WI38 (cell line): ENCODE measurements at regions not wholly inside any gene's neighbourhood (a gene's known extent, or its start where the extent isn't known, plus 50 kb on each side); places are given as distances from the start of the nearest gene placed in this dataset.

ENCODE experiments used
- H3K4me3 ChIP-seq: 2 replicates; pipeline ENCODE4 v1.5.1; 2011; ENCODE audit warnings: low read depth, mild to moderate bottlenecking, control low read depth, low read length
- TF ChIP-seq, protein P1 (sequence below): IDR thresholded peaks from 2 replicates; pipeline ENCODE4 v1.5.1; 2012; ENCODE audit warnings: low read depth, mild to moderate bottlenecking, control low read depth, low read length

DNA sequence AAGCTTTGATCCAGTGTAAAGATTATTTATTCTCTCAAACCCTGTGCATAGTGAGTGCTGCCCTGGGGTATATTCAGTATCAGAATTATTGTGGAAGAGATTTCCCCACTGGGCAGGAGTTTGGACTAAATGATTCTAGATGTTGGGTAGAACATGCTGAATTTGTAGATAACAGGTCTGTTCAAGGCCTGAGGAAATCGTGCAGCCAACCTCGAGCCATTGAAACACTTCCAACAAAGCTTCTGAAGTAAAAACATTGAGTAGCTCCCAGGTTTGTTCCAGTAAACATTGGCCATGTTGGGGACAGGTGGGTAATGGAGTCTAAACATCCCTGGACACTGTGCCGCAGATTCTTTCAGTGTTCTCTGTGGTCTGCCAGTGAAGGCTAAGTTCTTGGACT lies 87.5 kb downstream of the LLPH start:
- TF ChIP-seq, protein P1, sequence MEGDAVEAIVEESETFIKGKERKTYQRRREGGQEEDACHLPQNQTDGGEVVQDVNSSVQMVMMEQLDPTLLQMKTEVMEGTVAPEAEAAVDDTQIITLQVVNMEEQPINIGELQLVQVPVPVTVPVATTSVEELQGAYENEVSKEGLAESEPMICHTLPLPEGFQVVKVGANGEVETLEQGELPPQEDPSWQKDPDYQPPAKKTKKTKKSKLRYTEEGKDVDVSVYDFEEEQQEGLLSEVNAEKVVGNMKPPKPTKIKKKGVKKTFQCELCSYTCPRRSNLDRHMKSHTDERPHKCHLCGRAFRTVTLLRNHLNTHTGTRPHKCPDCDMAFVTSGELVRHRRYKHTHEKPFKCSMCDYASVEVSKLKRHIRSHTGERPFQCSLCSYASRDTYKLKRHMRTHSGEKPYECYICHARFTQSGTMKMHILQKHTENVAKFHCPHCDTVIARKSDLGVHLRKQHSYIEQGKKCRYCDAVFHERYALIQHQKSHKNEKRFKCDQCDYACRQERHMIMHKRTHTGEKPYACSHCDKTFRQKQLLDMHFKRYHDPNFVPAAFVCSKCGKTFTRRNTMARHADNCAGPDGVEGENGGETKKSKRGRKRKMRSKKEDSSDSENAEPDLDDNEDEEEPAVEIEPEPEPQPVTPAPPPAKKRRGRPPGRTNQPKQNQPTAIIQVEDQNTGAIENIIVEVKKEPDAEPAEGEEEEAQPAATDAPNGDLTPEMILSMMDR, result no peak
- no peak overlapping the region for H3K4me3 ChIP-seq

DNA sequence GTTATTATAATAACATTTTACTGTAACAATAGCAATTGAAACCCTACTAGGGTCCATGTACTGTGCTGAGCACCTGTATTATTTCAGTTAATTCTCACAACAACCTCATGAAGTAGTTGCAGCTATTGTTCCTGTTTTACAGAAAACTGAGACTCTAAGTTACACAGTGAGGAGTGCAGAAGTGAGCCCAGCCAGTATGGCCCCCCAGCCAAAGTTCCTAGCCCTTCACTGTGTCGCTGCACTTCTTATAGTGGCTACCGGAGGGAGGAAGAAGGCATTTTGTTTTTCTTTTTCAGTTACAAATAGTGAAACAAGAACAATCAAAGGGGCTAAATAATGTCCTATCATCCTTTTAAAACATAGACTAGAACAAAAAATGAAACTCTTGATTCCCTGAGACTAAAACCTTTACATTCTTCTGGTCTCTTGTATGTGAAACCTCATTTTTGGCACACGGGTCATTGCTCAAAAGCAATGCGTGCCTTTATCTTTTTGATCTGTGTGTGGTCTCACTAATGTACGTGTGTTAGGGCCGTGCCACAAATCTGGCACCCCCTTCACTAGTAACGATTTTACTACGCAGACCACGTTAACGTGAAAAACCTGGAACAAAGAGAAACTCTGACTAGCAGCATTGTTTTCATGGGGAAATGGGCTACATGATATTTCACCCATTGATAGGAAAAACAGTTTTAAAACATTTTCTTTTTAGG lies 88.7 kb downstream of the LLPH start:
- H3K4me3 ChIP-seq, result no peak overlapping the region
- TF ChIP-seq, protein P1, result no peak

DNA sequence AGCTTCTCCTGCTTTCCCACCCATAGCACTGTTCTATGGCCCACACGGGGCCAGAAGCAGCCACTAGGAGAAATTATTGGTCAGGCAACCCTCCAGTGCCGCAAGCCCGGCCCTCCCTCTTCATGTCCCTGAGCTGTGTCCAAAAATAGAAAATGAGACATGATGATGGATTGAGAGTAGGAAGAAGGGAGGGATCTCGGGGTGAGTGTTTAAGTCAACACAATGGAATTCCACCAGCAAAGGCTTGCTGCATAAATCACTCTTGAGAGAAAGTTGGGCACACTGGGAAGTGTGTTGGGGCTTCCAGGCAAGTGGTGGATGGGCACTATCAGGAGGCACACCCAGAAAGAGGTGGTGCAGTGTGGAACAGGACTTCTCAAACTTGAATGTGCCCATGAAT lies 94.2 kb downstream of the LLPH start:
- TF ChIP-seq, protein P1, result 0 out of 2 replicates have a peak, but pooled peaks have one; percentile 8
- no peak overlapping the region for H3K4me3 ChIP-seq

DNA sequence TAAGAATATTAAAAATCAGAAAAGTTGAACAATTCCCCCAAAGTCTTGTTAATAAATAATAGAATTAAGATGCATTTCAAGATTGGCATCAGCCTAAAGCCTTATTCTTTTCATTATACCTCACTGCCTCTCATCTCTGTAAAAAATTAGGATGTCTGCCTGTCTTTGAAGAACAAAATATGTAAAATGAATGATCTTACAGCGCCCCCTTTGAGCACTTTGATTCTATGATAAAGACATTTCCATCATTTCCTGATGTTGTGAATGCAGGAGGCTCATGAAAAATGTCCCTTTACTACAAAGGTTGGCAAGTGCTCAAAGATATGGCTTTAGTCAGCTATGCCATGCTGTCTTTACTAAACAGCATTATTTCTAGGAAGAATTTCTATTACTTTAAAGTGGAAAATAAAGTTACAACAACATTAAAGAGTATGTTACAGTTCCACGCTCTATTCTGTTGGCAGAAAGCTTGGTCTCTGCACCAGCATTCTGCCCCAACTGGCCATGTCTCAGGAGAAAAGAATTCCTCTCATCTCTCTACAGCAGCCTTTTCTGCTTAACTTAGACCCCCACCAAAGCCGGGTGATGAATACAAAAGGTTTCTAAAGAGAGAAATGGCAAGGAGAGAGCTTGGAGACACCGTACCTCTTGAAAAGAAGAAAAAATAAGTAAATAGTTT lies 95.1 kb downstream of the LLPH start:
- TF ChIP-seq, protein P1, result peak; percentile 19; the same call in 1 of the 2 replicates
- no peak overlapping the region for H3K4me3 ChIP-seq

DNA sequence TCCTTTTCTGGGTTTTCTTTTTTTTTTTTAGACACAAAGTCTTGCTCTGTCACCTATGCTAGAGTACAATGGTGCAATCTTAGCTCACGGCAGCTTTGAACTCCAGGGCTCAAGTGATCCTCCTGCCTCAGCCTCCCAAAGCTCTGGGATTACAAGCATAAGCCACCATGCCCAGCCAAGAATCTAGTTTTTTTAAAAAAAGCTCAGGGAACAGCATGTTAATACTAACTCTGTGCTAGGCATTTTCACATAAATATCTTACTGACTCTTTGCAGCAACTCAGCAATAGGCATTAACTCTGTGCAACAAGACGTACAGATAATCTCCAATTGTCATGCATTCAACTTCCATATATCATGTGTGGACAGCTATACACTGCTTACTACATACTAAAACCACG lies 97.4 kb downstream of the LLPH start:
- no peak overlapping the region for H3K4me3 ChIP-seq
- TF ChIP-seq, protein P1, result no peak

DNA sequence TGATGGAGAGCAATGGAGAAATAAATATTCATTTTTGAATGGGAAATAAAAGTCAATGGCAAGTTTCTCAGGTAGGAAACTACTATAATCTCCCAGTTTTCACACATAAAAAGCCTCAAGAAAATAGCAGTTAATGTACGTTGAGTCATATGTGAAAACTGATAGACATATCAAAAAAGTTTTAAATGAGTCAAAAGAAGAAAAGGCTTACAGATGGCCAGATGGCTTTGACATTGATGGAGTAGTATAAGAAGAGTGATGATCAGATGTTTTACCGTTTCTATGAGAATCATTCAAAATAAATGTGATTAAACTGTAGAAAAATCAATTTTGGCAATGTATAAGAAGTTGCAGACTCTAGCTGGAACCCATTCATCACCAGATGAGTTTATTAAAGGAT lies 97.8 kb downstream of the LLPH start:
- H3K4me3 ChIP-seq, result no peak overlapping the region
- TF ChIP-seq, protein P1, result no peak

DNA sequence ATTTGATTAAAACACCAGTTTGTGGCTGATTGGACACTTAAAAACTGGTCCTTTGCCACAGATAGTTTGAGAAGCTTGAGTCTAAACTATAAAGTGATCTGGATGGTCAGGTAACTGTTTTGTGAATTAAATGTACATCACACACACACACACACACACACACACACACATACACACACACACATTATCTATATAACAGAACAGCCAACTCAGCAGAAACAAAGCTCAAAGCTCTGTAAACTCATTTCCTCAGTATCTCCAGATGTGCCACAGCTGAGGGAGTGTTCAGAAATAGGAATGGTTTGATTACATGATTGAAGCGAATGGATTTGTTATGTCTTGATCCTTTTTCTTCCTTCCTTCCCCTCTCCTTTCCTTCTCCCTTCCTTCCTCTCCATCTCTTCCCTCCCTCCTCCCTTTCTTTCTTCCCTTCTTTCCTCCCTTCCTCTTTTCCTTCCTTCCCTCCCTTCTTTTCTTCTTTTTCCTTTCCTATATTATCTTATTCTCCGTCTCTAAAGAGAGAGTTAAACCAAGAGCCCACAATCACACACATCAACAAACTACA lies 100.3 kb downstream of the LLPH start:
- no peak overlapping the region for H3K4me3 ChIP-seq
- TF ChIP-seq, protein P1, result no peak
